ENCODE measurements at regions not wholly inside any gene's neighbourhood (a gene's known extent, or its start where the extent isn't known, plus 50 kb on each side); places are given as distances from the start of the nearest gene placed in this dataset.

GRCh38 chrX:110430293-110431076, 71.8 kb downstream of the RTL9 start:
- no peak for DNase-seq (ENCODE audit: low read depth)

- DNase-seq (ENCODE audit: low read depth) = no peak
Measured at GRCh38 chrX:110432091-110432905, 73.7 kb downstream of the RTL9 start.

GRCh38 chrX:110432906-110433215, 74.2 kb downstream of the RTL9 start:
- no peak for DNase-seq (ENCODE audit: low read depth)

- no peak for DNase-seq (ENCODE audit: low read depth)
Measured at GRCh38 chrX:110435196-110435595, 76.5 kb downstream of the RTL9 start.

GRCh38 chrX:110436523-110436922, 77.9 kb downstream of the RTL9 start:
- DNase-seq (ENCODE audit: low read depth) = no peak

GRCh38 chrX:110437686-110438085, 79.0 kb downstream of the RTL9 start:
- no peak for DNase-seq (ENCODE audit: low read depth)

GRCh38 chrX:110440016-110440805, 81.6 kb downstream of the RTL9 start:
- DNase-seq (ENCODE audit: low read depth) = no peak

- peak; percentile 48 for DNase-seq (ENCODE audit: low read depth)
Measured at GRCh38 chrX:110442635-110443034, 84.0 kb downstream of the RTL9 start.

GRCh38 chrX:110444996-110445395, 86.3 kb downstream of the RTL9 start:
- DNase-seq (ENCODE audit: low read depth) = no peak

GRCh38 chrX:110448459-110448858, 89.8 kb downstream of the RTL9 start:
- no peak for DNase-seq (ENCODE audit: low read depth)

GRCh38 chrX:110449312-110449711, 90.7 kb downstream of the RTL9 start:
- DNase-seq (ENCODE audit: low read depth) = no peak

GRCh38 chrX:110450050-110450449, 91.4 kb downstream of the RTL9 start:
- peak; percentile 61 for DNase-seq (ENCODE audit: low read depth)

GRCh38 chrX:110454336-110454735, 95.7 kb downstream of the RTL9 start:
- DNase-seq (ENCODE audit: low read depth) = no peak

- DNase-seq (ENCODE audit: low read depth) = no peak
Measured at GRCh38 chrX:110462957-110463356, 104.3 kb downstream of the RTL9 start.

- no peak for DNase-seq (ENCODE audit: low read depth)
Measured at GRCh38 chrX:110466790-110467189, 108.1 kb downstream of the RTL9 start.

- no peak for DNase-seq (ENCODE audit: low read depth)
Measured at GRCh38 chrX:110472265-110472664, 113.6 kb downstream of the RTL9 start.

GRCh38 chrX:110477593-110478228, 119.1 kb downstream of the RTL9 start:
- peak; percentile 39 for DNase-seq (ENCODE audit: low read depth)

- no peak for DNase-seq (ENCODE audit: low read depth)
Measured at GRCh38 chrX:110491846-110492620, 133.4 kb downstream of the RTL9 start.

- DNase-seq (ENCODE audit: low read depth) = no peak
Measured at GRCh38 chrX:110504947-110505346, 146.3 kb downstream of the RTL9 start.

- DNase-seq (ENCODE audit: low read depth) = peak; percentile 4
Measured at GRCh38 chrX:110509755-110510532, 151.3 kb downstream of the RTL9 start.

Measured in HT1080 (cell line).